HUES48 (cell line): ENCODE measurements at regions not wholly inside any gene's neighbourhood (a gene's known extent, or its start where the extent isn't known, plus 50 kb on each side); places are given as distances from the start of the nearest gene placed in this dataset.

Source experiments
- H3K27ac ChIP-seq: one replicate; pipeline ENCODE4 v1.7.0; 2013; ENCODE audit warnings: low read depth, low read length, inconsistent platforms
- H3K27me3 ChIP-seq: 2 replicates; pipeline ENCODE4 v1.6.1; 2013; ENCODE audit warnings: mild to moderate bottlenecking, low read length; ENCODE audit not compliant: control insufficient read depth, insufficient read depth
- H3K36me3 ChIP-seq: 2 replicates; pipeline ENCODE4 v1.6.1; 2013; ENCODE audit warnings: low read length; ENCODE audit not compliant: control insufficient read depth, insufficient read depth
- H3K4me1 ChIP-seq: 2 replicates; pipeline ENCODE4 v1.6.1; 2013; ENCODE audit warnings: mild to moderate bottlenecking, low read length; ENCODE audit not compliant: control insufficient read depth, insufficient read depth
- H3K4me3 ChIP-seq: 2 replicates; pipeline ENCODE4 v1.5.1; 2013; ENCODE audit warnings: mild to moderate bottlenecking, low read depth, low read length
- H3K9ac ChIP-seq: 2 replicates; pipeline ENCODE4 v1.6.1; 2013; ENCODE audit warnings: mild to moderate bottlenecking, low read depth, low read length, moderate library complexity
- H3K9me3 ChIP-seq: 2 replicates; pipeline ENCODE4 v1.6.1; 2013; ENCODE audit warnings: low read length; ENCODE audit not compliant: control insufficient read depth, insufficient read depth

DNA sequence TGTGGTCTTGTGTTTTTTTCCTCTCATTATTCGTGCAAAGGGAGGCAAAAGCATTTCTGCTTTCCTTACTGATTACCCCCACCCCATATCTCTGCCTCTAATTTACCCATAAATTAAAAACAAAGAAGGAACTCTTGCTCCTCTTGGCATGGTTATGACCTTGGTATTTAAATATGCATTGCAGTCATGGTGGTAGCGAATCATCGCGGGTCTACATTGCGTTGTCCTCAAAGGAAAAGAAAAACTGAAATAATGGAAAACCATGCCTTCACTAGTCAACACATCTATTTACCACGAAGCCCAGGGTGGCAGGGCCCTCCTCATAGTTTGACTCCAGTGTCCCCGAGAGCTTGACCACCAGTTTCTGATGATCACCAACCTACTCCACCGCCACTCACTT lies 126.7 kb upstream of the PARP11 start:
- Histone ChIP-seq H3K36me3 (no peaks in the 10 kb centered on the region), H3K27ac (peak overlapping the region; percentile 11), H3K9me3 (peaks cover 5% of the 10 kb centered on the region; the same call in 1 of the 2 replicates), H3K9ac (no peak overlapping the region), H3K4me3 (no peak overlapping the region), H3K27me3 (no peaks in the 10 kb centered on the region), H3K4me1 (no peaks in the 10 kb centered on the region)

DNA sequence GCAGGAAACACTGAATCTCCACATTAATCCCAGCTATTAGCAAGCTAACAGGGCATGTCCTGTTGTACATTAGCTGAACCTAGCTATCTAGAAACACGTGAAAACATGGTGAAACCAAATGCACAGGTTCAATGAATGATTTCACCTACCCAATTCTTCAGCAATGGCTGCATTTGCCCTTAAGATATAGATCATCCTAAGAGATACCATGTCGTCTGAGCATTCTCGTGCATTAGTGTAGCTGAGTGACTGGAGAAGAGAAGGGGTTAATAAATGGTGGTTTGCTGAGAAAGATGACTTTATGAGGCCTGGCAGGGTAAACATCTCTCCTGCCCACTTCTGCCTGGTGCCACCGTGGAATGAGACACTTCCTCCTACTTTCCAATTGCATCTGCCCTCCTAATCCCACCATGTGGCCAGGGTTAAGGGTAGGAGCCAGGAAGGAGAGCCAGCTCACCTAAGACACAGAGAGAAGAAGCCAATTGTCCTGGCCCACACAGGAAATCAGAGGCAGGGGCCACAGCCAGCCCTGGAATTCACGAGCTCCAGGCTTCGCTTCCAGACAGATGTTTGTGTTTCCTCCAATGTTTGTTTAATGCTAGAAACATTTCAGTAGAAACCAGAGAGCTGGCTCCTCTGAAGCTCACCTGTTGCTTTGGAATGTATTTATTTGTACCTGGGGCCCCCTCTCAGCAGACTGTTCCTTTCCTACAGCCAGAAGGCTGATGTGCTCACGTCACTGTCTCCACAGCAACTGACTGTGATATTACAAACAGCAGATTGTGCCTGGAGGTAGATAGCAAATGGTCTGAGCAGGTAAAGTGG lies 126.0 kb upstream of the PARP11 start:
- Histone ChIP-seq H3K4me1 (no peaks in the 10 kb centered on the region), H3K27ac (peak overlapping the region; percentile 48), H3K27me3 (no peaks in the 10 kb centered on the region), H3K9ac (no peak overlapping the region), H3K9me3 (peaks cover 5% of the 10 kb centered on the region; the same call in 1 of the 2 replicates), H3K36me3 (no peaks in the 10 kb centered on the region), H3K4me3 (no peak overlapping the region)

DNA sequence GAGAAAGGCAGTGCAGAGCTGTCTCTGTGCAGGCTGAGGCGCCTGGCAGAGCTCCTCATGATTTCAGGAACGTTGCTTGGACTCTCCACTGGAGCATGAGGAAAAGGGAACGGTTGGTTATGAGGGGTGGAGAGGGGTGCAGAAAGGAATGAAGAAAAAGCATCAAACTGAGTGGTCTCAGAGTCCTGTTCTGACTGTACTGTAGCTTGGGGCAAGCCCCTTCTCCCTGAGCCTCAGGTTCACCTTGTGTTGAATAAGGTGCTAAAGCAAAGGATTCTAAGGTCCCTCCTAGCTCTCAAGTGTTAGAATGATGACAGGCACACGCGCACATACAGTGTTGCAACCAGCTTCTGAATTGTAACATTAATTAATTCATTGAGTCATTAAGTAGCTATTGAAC lies 125.2 kb upstream of the PARP11 start:
- Histone ChIP-seq H3K9me3 (peaks cover 5% of the 10 kb centered on the region; the same call in 1 of the 2 replicates), H3K9ac (no peak overlapping the region), H3K36me3 (no peaks in the 10 kb centered on the region), H3K4me3 (no peak overlapping the region), H3K4me1 (no peaks in the 10 kb centered on the region), H3K27ac (no peak overlapping the region), H3K27me3 (no peaks in the 10 kb centered on the region)

DNA sequence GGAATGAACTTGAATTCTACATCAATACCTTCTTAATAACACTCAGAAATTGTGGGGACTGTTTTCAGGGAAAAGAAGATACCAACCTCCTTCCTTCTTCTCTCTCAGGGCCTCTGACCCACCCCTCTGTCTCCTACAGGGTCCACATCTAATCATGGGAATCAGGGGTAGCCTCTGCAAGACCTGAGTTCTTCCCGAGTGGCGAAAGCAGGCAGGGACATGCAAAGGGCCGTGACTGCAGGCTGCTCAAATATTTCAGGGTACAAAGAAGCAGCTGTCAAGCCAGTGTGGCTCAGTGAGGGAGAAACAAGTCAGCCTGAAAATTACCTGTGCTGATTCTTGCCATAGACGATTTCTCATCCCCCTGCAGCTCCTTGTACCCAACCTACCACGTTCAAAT lies 123.1 kb upstream of the PARP11 start:
- Histone ChIP-seq H3K9me3 (peaks cover 5% of the 10 kb centered on the region; the same call in 1 of the 2 replicates), H3K27me3 (no peaks in the 10 kb centered on the region), H3K4me1 (no peaks in the 10 kb centered on the region), H3K36me3 (no peaks in the 10 kb centered on the region), H3K4me3 (no peak overlapping the region), H3K9ac (no peak overlapping the region), H3K27ac (no peak overlapping the region)

DNA sequence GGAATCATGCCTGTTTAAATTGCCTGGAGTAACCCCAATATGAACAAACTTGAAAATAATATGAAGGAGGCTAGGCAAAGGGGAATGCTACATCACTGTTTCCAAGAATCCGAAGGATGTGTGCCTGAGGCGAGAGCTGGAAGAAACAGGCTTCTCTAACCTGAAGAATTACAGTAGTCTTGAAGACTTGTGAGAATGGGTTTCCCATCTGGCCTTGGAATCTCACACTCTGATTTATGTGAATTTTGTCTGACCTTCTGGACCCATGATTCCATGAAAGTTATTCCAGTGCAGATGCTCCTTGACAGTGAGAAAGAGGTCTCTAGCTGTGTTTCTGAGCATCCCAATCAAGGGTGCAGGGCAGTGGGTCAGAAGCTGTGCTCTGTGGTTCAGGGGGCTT lies 122.1 kb upstream of the PARP11 start:
- no peaks in the 10 kb centered on the region for H3K4me1 ChIP-seq
- no peak overlapping the region for H3K4me3 ChIP-seq
- no peaks in the 10 kb centered on the region for H3K36me3 ChIP-seq
- no peak overlapping the region for H3K27ac ChIP-seq
- no peak overlapping the region for H3K9ac ChIP-seq
- no peaks in the 10 kb centered on the region for H3K27me3 ChIP-seq
- no peaks in the 10 kb centered on the region for H3K9me3 ChIP-seq

DNA sequence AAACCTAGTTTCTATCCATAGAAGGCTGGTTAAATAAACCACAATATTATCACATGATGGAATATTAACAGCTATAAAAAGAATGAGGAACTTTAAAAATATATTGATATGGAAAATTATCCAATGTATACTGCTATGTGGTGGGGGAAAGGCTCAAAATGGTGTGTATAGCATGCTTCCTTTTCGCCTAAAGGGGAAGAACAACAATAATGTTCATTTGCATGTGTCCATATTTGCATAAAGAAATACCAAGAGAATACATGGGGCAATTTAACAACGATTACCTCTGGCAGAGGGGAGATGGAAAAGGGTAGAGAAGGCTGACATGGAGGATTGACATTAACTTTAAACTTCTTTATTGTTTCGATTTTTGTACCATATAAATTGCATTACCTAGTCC lies 121.3 kb upstream of the PARP11 start:
- H3K4me1 ChIP-seq: no peaks in the 10 kb centered on the region
- no peak overlapping the region for H3K4me3 ChIP-seq
- no peaks in the 10 kb centered on the region for H3K27me3 ChIP-seq
- H3K36me3 ChIP-seq: no peaks in the 10 kb centered on the region
- H3K9ac ChIP-seq: no peak overlapping the region
- no peaks in the 10 kb centered on the region for H3K9me3 ChIP-seq
- no peak overlapping the region for H3K27ac ChIP-seq

DNA sequence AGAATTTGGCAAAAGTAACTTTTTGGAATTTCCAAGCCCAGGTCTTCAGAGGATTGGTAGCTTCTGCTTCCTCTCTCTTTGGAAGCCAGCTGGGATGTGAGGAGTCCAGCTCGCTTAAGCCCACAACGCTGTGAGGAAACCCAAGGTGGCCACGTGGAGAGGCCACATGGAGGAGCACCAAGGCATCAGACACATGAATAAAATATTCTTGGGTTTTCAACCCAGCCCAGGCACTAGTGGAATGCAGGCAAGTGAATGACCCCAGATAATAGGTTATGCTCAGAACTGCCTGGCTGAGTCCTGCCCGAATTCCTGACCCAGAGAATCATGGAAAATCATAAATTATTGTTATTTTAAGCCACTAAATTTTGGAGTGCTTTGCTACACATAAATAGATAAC lies 119.7 kb upstream of the PARP11 start:
- no peaks in the 10 kb centered on the region for H3K36me3 ChIP-seq
- no peaks in the 10 kb centered on the region for H3K9me3 ChIP-seq
- no peak overlapping the region for H3K27ac ChIP-seq
- H3K9ac ChIP-seq: no peak overlapping the region
- no peaks in the 10 kb centered on the region for H3K27me3 ChIP-seq
- no peak overlapping the region for H3K4me3 ChIP-seq
- H3K4me1 ChIP-seq: no peaks in the 10 kb centered on the region

DNA sequence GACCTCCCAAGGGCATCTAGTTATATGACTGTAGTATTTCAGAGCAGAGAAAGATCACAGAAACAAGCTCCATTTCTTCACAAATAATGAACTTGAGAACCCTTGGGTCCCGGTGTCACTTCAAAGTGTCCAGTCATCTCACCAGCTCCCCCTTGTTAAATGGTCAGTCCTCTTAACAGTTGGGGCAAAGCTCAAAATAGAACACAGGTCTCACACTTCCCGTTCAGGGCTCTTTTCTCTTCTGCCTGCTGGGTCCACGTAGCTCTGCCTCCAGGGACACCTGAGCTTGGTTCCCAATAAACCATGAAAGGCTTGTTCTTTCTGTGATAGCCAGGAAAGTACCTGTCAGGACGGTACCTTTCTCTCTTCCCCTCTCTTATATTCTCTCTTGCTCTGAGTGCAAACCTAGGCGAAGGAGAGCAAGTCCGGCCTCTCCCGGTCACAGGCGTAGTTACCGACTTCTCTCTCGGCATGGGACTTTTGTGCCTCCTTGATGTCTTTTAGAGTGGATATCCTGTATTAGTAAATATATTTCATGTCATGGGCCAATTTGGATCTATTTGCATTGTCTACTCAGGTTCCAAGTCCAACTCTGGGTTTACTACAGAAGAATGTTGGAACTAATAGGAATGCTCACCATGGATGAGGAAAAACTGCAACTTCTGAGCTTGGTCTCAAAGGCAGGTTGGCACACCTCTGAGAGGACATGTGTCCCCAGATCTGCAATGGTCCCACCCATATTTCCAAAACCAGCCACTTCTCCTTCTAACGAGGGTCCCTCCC lies 118.8 kb upstream of the PARP11 start:
- no peaks in the 10 kb centered on the region for H3K9me3 ChIP-seq
- no peak overlapping the region for H3K4me3 ChIP-seq
- no peaks in the 10 kb centered on the region for H3K4me1 ChIP-seq
- no peaks in the 10 kb centered on the region for H3K36me3 ChIP-seq
- no peak overlapping the region for H3K27ac ChIP-seq
- H3K27me3 ChIP-seq: no peaks in the 10 kb centered on the region
- no peak overlapping the region for H3K9ac ChIP-seq

DNA sequence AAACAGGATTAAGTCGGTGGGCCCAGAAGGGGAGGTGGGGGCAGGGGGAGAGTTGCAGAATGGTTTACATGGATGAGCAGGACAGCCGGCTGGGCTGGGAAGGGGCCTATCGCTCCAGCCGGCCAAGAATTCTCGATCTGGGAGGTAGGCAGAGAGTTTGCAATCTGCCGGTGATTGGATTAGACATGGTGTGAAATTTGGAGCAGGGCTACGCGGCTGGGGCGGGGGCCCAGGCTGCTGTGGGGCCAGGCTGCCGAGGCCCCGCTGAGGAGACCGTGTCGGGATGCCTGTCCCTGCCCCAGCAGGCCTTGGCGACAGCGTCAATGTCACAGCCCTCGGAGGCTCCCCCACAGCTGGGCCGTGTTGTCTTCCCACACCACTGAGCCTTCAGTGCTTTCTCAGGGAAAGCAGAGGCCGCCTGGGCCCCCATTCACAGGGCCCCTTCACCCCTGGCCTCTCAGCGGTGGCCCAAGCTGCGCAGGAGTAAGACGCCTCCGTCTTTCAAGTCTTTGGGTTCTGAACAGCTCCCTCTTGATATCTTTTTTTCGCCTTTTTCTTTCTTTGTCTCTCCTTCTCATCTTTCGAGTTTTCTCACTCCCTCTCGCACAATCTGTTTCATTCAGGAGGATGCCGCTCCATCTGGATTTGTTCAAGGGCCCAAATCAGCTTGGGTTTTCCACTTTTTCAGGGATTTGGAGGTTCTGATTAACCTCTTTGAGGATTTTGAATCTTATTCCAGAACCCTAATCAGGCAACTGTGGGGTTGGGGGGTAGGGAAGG lies 117.5 kb upstream of the PARP11 start:
- H3K9ac ChIP-seq: no peak overlapping the region
- no peaks in the 10 kb centered on the region for H3K4me1 ChIP-seq
- no peaks in the 10 kb centered on the region for H3K9me3 ChIP-seq
- no peak overlapping the region for H3K27ac ChIP-seq
- H3K27me3 ChIP-seq: no peaks in the 10 kb centered on the region
- no peaks in the 10 kb centered on the region for H3K36me3 ChIP-seq
- no peak overlapping the region for H3K4me3 ChIP-seq

DNA sequence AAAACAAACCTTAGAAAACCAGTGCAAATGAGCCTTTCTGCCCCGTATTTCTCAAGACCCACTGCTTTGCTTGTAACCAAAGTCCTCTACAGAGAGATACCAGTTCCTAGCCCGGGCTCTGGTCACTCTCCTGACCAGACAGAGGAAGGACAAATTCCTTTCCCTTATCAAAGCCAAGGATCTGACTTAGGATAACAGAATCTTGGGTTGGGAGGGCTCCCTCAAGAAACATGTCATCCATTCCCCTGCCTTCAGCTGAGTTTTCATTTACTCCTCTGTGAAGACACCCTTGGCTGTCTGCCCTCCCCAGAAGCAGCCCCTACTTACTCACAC lies 116.0 kb upstream of the PARP11 start:
- Histone ChIP-seq H3K27ac (no peak overlapping the region), H3K9ac (no peak overlapping the region), H3K9me3 (no peaks in the 10 kb centered on the region), H3K36me3 (no peaks in the 10 kb centered on the region), H3K4me1 (no peaks in the 10 kb centered on the region), H3K4me3 (no peak overlapping the region), H3K27me3 (no peaks in the 10 kb centered on the region)
